SJCRH30 (cell line): ENCODE measurements at regions not wholly inside any gene's neighbourhood (a gene's known extent, or its start where the extent isn't known, plus 50 kb on each side); places are given as distances from the start of the nearest gene placed in this dataset.

ENCODE experiments used
- DNase-seq, 2 experiments: peaks; one replicate each; pipeline ENCODE4 v3.0.0-alpha.2; 2015 to 2020
- H3K27ac ChIP-seq: fragments of 250-450 bp; sonication (Bioruptor Pico); 2 replicates; pipeline ENCODE4 v1.5.1; 2020; ENCODE audit warnings: mild to moderate bottlenecking, moderate library complexity
- H3K27me3 ChIP-seq: fragments of 250-450 bp; sonication (Bioruptor Pico); 2 replicates; pipeline ENCODE4 v1.5.1; 2020; ENCODE audit warnings: mild to moderate bottlenecking, moderate library complexity
- H3K36me3 ChIP-seq: fragments of 250-450 bp; sonication (Bioruptor Pico); 2 replicates; pipeline ENCODE4 v1.5.1; 2020; ENCODE audit warnings: mild to moderate bottlenecking, moderate library complexity
- H3K4me1 ChIP-seq: fragments of 250-450 bp; sonication (Bioruptor Pico); 2 replicates; pipeline ENCODE4 v1.5.1; 2020; ENCODE audit warnings: mild to moderate bottlenecking, moderate library complexity
- H3K4me3 ChIP-seq: fragments of 250-450 bp; sonication (Bioruptor Pico); 2 replicates; pipeline ENCODE4 v1.5.1; 2020; ENCODE audit warnings: mild to moderate bottlenecking, moderate library complexity
- H3K9me3 ChIP-seq: fragments of 250-450 bp; sonication (Bioruptor Pico); replicated peaks from 2 replicates; pipeline ENCODE4 v1.5.1; 2020; ENCODE audit warnings: mild to moderate bottlenecking, moderate library complexity

GRCh38 chr2:2750867-2751714, 420.0 kb upstream of the MYT1L start:
- Histone ChIP-seq H3K9me3 (no peaks in the 10 kb centered on the region; the same call in 1 of the 2 replicates), H3K36me3 (no peaks in the 10 kb centered on the region), H3K4me1 (0 out of 2 replicates have a peak, but pooled peaks cover 3% of the 10 kb centered on the region), H3K27ac (no peak overlapping the region), H3K4me3 (no peak overlapping the region), H3K27me3 (no peaks in the 10 kb centered on the region)
- no peak for DNase-seq

- Histone ChIP-seq H3K4me3 (no peak overlapping the region), H3K36me3 (no peaks in the 10 kb centered on the region), H3K27ac (no peak overlapping the region), H3K4me1 (0 out of 2 replicates have a peak, but pooled peaks cover 3% of the 10 kb centered on the region), H3K27me3 (no peaks in the 10 kb centered on the region; the same call in 1 of the 2 replicates), H3K9me3 (no peaks in the 10 kb centered on the region; the same call in 1 of the 2 replicates)
- DNase-seq: no peak
Measured at GRCh38 chr2:2749206-2749598, 418.1 kb upstream of the MYT1L start.

DNA sequence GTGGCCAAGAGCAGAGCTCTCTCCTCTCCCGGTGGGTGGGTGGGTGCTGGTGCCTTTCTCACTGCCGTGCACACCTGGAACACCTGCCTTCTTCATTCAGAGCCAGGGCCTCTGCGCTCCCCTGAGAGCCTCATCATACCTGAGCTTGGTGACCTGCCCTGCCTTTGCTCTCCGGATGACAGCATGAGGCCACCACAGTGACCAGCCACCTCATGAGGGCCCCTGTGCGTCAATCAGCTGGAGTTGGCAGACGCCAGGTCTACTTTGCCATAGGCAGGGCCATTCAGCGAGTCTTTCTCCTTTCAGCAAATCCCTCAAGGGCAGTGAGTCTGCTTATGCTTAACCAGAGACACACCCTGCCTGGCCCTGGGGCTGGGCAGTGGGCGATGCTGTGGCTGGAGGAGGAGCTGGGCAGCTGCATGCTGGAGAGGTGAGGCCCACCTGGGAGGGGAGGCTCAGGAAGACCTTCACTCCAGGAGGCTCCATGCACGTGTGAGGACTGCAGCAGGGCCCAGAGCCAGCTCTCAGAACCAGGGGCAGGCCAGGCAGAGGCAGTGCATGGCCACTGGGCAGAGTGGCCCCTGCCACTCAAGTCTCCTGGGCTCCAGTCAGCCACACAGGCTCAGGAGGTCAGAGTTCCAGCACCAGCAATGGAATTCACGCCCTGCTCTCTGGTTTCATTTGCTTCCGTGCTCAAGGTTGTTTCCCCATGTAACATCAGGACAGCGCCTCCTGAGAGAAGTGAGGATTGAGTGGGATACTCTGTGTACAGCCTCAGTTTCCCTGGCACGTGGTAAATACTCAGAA, 417.5 kb upstream of the MYT1L start:
- Histone ChIP-seq H3K27me3 (no peaks in the 10 kb centered on the region; the same call in 1 of the 2 replicates), H3K4me1 (0 out of 2 replicates have a peak, but pooled peaks cover 3% of the 10 kb centered on the region), H3K27ac (no peak overlapping the region), H3K4me3 (no peak overlapping the region), H3K36me3 (no peaks in the 10 kb centered on the region), H3K9me3 (no peaks in the 10 kb centered on the region; the same call in 1 of the 2 replicates)
- DNase-seq: no peak

GRCh38 chr2:2747797-2748301, 416.8 kb upstream of the MYT1L start:
- DNase-seq: peak in 1 of 2 experiments; percentile 38
- 0 out of 2 replicates have a peak, but pooled peaks cover 3% of the 10 kb centered on the region for H3K4me1 ChIP-seq
- H3K9me3 ChIP-seq: no peaks in the 10 kb centered on the region
- H3K27ac ChIP-seq: no peak overlapping the region
- H3K36me3 ChIP-seq: no peaks in the 10 kb centered on the region
- H3K4me3 ChIP-seq: no peak overlapping the region
- no peaks in the 10 kb centered on the region; the same call in 1 of the 2 replicates for H3K27me3 ChIP-seq

- no peak overlapping the region for H3K27ac ChIP-seq
- no peak overlapping the region for H3K4me3 ChIP-seq
- peaks cover 6% of the 10 kb centered on the region for H3K4me1 ChIP-seq
- no peaks in the 10 kb centered on the region for H3K9me3 ChIP-seq
- DNase-seq: no peak
- H3K27me3 ChIP-seq: no peaks in the 10 kb centered on the region; the same call in 1 of the 2 replicates
- no peaks in the 10 kb centered on the region for H3K36me3 ChIP-seq
Measured at GRCh38 chr2:2746731-2747130, 415.7 kb upstream of the MYT1L start.

DNA sequence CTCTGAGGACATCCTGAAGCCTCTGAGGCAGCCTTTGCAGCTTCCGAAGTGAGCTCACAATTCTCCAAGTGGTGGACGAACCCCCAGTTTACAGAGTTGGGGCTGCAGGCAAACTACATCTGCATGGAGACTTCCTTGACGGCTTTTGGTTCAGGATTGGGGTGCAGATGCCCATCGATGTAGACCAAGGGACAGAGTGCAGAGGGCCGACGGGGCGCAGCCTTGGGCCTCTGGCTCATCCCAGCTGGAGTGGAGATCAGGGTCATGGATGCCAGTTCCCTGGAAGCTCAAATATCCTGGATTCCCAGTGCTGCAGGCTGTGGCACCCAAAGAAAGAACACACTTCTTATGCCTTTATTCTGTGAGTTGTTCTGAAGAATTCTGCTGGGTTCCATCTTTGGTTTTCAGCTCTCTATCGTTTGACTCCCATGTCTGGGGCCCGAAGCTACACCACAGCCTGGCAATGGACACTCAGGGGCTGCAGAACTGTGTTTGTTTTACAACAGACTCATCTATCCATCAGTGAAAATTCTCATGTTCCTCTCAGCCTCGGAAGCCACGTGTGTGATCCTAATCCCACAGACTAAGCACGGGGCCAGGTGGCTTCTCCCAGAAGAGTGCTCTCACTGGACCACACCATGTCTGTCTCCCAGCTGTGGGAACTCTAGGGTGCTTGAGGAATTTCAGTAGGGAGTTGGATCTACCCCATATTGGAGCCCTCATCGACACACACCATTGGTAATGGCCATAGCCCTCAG, 414.1 kb upstream of the MYT1L start:
- no peaks in the 10 kb centered on the region; the same call in 1 of the 2 replicates for H3K27me3 ChIP-seq
- no peak for DNase-seq
- H3K9me3 ChIP-seq: no peaks in the 10 kb centered on the region
- no peak overlapping the region for H3K4me3 ChIP-seq
- peaks cover 6% of the 10 kb centered on the region for H3K4me1 ChIP-seq
- H3K27ac ChIP-seq: no peak overlapping the region
- H3K36me3 ChIP-seq: no peaks in the 10 kb centered on the region

- DNase-seq: no peak
- Histone ChIP-seq H3K27ac (no peak overlapping the region), H3K27me3 (no peaks in the 10 kb centered on the region; the same call in 1 of the 2 replicates), H3K9me3 (no peaks in the 10 kb centered on the region), H3K4me3 (no peak overlapping the region), H3K36me3 (no peaks in the 10 kb centered on the region), H3K4me1 (peaks cover 6% of the 10 kb centered on the region)
Measured at GRCh38 chr2:2744107-2744506, 413.0 kb upstream of the MYT1L start.

DNA sequence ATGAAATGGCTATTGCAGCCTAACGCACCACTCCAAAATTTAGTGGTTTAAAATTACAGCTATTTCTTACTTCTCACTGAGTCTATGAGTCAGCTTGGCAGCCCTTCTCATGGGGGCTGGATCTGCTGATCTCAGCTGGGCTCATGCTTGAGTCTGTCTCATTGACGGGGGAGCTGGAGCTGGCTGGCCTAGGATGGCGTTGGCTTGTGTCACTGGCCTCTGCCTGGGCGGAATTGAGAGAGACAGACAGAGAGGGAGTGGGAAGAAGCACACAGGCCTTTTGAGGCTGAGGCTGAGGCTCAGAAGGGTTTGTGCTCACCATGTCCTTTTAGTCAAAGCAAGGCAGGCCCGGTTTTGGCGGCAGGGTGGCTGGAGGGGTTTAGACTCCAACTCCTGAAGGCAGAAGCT, 412.1 kb upstream of the MYT1L start:
- no peaks in the 10 kb centered on the region for H3K36me3 ChIP-seq
- H3K4me1 ChIP-seq: peaks cover 6% of the 10 kb centered on the region
- no peaks in the 10 kb centered on the region for H3K9me3 ChIP-seq
- H3K4me3 ChIP-seq: no peak overlapping the region
- no peaks in the 10 kb centered on the region; the same call in 1 of the 2 replicates for H3K27me3 ChIP-seq
- peak; percentile 36 to 45 for DNase-seq
- H3K27ac ChIP-seq: no peak overlapping the region

GRCh38 chr2:2742726-2743125, 411.7 kb upstream of the MYT1L start:
- no peaks in the 10 kb centered on the region for H3K9me3 ChIP-seq
- H3K27me3 ChIP-seq: no peaks in the 10 kb centered on the region; the same call in 1 of the 2 replicates
- no peak overlapping the region for H3K4me3 ChIP-seq
- DNase-seq: peak in 1 of 2 experiments; percentile 27
- H3K4me1 ChIP-seq: peaks cover 4% of the 10 kb centered on the region
- no peak overlapping the region for H3K27ac ChIP-seq
- H3K36me3 ChIP-seq: no peaks in the 10 kb centered on the region

DNA sequence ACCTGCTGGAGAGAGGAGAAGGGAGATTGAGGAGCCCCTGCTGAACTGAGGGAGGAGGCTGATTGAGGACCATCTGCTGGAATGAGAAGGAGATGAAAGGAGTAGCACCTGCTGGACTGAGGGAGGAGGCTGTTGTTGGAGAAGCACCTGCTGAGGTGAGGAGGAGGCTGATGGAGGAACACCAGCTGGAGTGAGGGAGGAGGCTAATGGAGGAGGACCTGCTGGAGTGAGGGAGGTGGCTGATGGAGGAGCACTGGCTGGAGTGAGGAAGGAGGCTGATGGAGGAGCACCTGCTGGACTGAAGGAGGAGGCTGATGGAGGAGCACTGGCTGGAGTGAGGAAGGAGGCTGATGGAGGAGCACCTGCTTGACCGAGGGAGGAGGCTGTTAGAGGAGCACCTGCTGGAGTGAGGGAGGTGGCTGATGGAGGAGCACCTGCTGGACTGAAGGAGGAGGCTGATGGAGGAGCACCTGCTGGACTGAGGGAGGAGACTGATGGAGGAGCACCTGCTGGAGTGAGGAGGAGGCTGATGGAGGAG, 409.2 kb upstream of the MYT1L start:
- DNase-seq: no peak
- peaks cover 3% of the 10 kb centered on the region for H3K4me1 ChIP-seq
- H3K9me3 ChIP-seq: no peaks in the 10 kb centered on the region
- no peak overlapping the region for H3K4me3 ChIP-seq
- no peaks in the 10 kb centered on the region; the same call in 1 of the 2 replicates for H3K27me3 ChIP-seq
- H3K36me3 ChIP-seq: no peaks in the 10 kb centered on the region
- no peak overlapping the region for H3K27ac ChIP-seq

GRCh38 chr2:2739231-2739795, 408.2 kb upstream of the MYT1L start:
- Histone ChIP-seq H3K9me3 (no peaks in the 10 kb centered on the region), H3K27ac (no peak overlapping the region), H3K27me3 (peaks cover 4% of the 10 kb centered on the region; the same call in 1 of the 2 replicates), H3K4me3 (no peak overlapping the region), H3K36me3 (no peaks in the 10 kb centered on the region), H3K4me1 (peaks cover 3% of the 10 kb centered on the region)
- DNase-seq: no peak

- H3K4me3 ChIP-seq: no peak overlapping the region
- peaks cover 4% of the 10 kb centered on the region; the same call in 1 of the 2 replicates for H3K27me3 ChIP-seq
- H3K4me1 ChIP-seq: peaks cover 3% of the 10 kb centered on the region
- H3K36me3 ChIP-seq: no peaks in the 10 kb centered on the region
- H3K27ac ChIP-seq: no peak overlapping the region
- H3K9me3 ChIP-seq: no peaks in the 10 kb centered on the region
- no peak for DNase-seq
Measured at GRCh38 chr2:2738684-2739083, 407.6 kb upstream of the MYT1L start.

DNA sequence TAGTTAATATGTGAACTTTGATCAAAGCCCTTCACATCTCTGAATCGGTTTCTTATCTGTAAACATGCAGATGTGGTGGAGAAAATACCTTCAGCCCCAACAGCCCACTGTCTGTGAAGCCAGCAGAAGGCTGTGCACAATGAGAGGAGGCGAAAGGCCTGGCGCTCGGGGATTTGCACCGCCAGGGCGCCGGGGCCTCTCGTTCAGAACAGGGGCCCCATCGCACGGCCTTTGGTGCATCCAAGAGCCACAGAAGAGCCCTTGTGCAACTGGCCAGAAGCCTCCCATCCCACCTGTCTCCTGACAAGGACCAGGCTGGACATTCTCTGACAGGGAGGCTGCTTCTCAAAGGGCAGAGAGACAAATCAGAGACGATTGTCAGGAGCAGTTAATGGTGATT, 407.2 kb upstream of the MYT1L start:
- Histone ChIP-seq H3K4me1 (peaks cover 3% of the 10 kb centered on the region), H3K4me3 (no peak overlapping the region), H3K27me3 (peaks cover 4% of the 10 kb centered on the region; the same call in 1 of the 2 replicates), H3K36me3 (no peaks in the 10 kb centered on the region), H3K27ac (no peak overlapping the region), H3K9me3 (no peaks in the 10 kb centered on the region)
- DNase-seq: no peak
